Hypothalamus (tissue), 51 donors: ENCODE measurements at regions not wholly inside any gene's neighbourhood (a gene's known extent, or its start where the extent isn't known, plus 50 kb on each side); places are given as distances from the start of the nearest gene placed in this dataset.

ENCODE experiments used
- DNase-seq, 51 donors: peaks; one replicate each; lab custom pipeline; 2025; lab: John Stamatoyannopoulos, UW

DNA sequence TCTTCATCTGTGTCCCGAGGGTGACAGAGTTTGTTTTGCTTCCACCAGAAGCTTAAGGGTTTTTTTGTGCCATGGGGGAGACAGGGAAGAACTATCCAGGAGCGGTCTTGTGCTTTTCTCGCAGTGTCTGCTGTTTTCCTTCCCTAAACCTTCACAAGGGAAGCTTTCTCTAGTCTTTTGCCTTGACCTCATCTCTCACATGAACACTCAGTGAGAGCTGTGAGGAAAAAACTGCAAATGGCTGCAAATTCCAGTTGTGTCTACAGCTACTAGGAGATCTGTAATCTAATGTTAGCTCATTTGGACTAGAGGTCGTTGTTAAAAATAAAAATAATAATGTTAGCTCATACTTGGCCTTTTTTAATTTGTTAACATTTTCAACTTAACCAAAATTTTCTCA is 264.7 kb upstream of the SESN3 start:
- DNase-seq, result no peak

DNA sequence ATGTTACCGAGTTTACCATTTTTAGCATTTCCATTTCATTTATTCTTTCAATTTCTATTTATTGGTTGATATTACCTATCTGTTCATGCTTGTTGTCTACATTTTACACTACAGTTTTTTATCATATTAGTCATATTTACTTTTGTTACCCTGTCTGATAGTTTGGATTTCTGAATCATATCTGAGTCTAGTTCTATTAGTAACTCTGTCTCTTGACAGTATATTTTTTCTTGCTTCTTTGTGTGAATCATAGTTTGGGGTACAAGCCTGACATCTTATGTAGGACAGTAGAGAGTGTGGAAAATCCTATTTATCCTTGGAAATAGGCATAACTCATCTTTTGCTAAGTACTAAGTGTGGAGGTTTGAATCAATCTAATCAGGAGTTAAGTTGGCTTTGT is 263.9 kb upstream of the SESN3 start:
- DNase-seq, result no peak

DNA sequence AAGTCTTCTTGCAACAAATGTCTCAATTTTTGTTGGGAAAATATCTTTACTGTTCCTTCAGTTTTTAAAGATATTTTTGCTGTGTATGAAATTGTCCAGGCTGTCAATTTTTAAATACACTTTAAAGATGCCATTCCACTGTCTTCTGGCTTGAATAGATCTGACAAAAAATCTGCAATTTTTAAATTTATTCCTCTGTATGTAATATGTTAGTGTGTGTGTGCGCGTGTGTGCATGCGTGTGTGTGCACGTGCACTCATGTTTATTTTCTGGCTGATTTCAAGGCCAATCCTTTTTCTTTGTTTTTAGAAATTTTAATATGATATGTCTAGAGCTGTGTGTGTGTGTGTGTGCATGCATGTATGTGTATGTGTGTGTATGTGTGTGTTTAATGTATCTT is 263.2 kb upstream of the SESN3 start:
- DNase-seq, result no peak

DNA sequence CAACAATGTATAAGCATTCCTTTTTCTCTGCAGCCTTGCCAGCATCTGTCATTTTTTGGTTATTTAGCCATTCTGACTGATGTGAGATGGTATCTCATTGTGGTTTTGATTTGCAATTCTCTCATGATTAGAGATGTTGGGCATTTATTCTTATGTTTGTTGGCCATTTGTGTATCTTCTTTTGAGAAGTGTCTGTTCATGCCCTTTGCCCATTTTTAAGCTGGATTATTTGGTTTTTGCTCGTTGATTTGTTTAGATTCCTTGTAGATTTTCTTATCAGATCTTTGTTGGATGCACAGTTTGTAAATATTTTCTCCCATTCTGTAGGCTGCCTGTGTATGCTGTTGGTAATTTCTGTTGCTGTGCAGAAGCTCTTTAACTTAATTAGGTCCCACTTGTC is 259.6 kb upstream of the SESN3 start:
- no peak for DNase-seq

DNA sequence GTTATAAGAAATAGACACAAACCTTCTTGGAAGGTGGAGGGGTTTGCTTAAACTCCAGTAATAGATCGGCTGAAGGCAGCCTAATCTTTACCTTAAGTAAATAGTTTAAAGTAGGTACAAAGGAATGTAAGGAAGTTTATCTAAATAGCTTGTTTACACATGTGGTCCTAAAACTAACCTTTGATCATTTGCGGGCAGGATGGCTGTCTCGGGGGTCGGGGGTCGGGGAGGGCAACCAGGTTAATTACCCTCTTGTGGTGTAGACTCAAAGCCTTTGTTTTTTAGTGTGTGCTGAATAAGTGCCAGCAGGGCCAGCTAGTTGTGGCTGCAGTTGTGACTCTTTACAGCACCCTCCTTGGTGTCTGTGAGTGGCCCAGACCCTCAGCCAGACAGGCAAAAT is 256.9 kb upstream of the SESN3 start:
- DNase-seq, result no peak

DNA sequence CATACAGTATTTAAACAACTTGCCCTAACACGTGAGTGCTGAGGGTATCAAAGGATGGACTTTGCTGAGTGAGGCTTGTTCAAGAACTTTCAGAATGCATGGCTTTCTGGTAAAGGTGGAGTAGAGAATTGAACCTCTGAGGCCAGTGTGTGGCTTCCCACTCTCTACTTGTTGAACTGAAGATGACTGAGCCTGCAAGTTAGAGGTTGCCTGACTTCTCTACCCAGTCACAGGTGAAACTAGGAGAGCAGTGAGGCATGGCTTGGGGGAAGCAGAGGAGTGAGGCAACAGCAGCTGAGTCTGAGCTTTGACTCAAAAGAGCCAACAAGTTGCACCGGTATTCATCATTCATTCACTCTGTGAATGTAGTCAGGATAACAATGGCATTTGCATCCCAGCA is 256.4 kb upstream of the SESN3 start:
- no peak for DNase-seq

DNA sequence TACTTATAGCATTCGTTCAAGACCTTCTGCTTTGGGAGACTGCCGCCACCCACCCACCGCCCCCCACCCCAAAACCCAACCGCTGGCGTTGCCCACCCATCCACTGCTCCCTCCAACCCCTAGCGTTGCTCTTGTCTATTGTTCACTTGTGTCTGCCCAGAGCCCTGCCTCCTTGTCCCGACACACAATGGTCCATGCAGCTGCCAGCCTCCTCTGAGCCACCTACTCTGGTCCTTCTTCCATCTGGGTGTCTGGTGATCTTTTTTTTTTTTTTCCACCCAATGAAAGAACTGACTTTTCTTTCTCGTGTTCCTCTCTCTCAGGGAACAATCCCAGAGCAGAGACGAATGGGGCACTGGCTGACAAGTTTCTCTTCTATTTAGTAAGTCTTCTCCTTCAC is 256.0 kb upstream of the SESN3 start:
- peak in 10 of 51 donors; percentile 1 to 27 (median 7) for DNase-seq

DNA sequence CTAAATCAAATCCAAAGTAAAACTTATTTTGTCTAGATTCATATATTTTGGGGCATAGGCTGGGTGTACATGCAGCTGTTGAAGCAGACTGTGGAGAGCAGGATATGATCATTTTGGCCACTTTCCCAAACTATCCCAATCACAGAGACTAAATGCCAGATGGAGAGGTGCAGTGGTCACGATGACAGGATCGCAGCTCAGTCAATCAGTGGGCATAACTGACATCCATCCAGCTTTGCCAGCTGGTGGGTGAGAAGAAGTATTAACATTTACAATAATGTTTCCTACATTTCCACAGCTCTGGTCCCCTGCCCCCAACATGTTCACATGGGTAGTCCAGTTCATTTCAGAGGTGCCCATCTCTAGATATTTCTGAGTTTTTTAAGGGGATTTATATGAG is 255.5 kb upstream of the SESN3 start:
- peak in 1 of 51 donors; percentile 12 for DNase-seq

DNA sequence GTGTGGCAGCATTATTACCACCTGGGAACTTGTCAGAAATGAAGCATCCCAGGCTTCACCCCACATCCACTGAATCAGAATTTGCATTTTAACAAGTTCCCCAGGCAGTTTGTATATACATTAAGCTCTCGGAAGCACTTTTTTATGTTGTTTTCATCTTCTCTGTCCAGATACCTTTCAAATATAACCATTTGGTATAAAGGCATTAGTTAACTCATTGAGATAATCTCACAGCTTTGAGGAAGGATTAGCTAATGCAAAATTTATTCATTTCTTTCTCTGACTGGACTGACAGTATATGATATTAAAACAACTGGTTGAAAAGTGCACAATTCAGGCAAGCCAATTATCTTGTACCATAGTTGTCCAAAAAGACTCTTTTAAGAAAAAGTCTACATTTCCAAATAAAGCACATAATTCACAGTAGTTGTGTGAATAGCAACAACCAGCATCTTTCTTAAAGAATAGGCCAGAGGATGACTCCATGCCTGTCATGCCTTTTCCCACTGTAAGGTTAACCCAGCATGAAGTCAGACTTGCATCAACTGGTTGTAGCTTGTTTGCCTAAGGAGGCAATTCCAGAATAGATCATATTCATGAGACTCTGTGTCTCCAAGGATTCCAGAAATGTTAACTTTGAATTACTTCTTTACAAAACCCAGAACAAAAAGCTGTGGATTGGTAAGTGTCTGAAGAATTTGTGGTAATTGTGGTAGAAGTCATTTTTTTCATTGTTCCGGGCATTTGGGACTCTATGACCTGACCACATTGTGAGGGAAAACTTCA is 254.3 kb upstream of the SESN3 start:
- no peak for DNase-seq

DNA sequence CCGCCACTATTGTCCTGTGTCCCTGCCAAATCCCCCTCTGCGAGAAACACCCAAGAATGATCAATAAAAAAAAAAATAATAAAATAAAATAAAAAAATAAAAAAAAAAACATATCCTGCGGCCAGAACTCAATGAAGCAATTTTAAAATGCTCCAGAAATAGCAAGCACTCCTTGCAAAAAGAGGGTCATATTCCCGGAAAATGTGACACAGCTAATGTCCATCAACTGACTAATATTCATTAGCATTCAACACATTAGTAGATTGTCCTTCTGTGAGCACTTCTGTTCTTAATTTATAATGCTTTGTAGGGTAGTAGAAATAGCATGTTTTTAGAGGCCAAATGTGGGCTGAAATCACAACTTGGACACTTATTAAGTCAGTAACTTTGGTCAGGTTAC is 252.3 kb upstream of the SESN3 start:
- DNase-seq, result no peak

DNA sequence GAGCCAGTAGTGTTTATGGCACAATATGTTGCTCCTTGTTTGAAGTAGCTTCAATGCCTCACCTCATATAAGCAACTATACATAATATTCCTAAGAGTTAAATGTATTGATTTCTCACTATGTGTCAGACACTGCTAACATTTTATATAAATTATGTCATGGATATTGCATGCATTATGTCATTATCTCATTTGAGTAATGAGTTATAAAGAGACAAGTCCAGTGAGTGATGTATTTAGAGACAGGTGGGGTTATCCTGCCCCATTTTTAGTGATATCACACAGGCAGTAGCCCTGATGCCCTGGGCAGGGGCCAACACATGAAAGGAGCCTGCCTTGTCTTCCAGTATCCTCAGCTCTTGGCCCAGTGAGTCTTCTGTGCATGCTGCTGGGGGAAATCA is 247.0 kb upstream of the SESN3 start:
- DNase-seq, result no peak

DNA sequence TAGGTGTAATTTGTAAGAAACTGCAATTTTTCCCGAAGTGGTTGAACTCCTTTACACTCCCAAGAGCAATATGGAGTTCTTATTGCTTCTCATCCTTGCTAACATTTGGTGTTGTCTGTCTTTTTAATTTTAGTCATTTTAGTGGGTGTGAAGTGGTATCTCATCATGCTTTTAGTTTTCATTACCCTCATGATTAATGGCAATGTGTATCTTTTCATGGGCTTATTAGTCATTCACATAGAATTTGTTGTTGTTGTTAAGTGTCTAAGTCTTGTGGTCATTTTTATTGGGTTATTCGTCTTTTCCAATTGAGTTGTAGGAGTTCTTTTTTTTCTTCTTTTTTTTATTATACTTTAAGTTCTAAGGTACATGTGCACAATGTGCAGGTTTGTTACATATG is 238.3 kb upstream of the SESN3 start:
- no peak for DNase-seq

DNA sequence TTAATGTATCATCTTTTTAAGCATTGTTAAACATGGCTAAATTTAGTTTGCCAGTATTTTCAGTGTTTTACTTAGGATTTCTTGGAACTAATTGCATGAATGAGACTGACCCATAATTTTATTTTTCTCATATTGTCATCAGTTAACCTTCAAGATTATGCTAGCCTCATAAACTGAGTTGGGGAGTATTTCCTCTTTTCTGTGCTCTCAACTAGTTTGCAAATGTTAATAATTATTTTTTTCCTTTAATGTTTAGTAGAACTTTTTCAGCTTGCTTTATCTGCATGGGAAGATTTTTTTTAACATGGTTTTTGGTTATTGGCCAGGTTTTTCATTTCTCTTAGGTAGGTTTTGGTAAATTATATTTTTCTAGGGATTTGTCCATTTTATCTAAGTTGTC is 235.4 kb upstream of the SESN3 start:
- no peak for DNase-seq

DNA sequence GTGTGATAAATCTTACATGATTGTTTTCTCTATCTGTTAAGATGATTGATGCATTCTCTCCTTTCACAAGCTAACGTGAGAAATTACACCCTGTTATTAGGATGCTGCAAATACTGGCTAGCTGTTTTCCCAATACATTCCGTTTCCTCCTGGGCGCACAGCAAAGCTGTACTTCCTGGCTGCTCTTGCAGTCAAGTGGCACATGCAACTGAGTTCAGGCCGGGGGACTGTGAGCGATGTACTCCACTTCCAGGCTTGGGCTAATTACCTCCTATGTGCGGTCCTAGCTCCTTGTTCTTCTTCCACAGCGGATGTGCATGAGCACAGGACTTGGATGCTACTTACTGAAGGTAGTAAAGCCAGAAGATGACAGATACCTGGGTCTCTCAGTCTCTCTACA is 234.9 kb upstream of the SESN3 start:
- DNase-seq, result no peak

DNA sequence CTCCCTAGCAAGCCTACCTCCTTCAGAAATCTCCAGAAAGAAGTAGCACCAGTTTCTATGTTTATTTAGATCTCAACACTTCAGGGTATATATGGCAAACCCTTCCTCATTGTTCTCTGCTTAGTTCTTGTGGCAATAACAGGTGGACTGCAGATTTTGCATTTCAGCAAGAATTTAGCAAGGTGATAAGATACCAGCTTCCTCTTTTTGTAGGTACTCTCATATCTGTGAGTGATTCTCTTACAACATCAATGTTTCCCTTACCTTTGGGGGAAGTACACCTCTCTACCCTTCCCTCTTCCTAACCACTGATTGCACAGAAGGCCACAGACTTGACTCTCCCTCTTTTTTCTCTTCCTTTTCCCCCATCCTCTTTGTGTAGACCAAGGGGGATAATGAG is 230.9 kb upstream of the SESN3 start:
- no peak for DNase-seq

DNA sequence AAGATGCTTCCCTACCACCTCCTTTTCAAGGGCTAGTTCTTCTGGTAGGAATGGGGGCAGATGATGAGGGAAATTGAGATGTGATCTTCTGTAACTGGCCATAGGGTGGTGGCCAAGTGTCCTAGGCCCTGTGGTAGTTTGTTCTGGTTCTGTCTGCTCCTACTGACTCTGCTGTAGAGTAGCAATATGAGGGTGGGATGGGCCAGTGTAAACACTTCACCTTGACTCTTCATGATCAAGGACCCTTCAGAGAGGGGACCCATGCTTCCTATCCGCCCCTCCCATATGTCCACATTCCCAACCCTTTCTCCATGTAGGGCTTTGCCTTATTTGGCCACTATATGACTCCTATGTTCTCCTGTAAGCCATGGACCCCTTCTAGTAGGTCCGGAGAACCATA is 230.3 kb upstream of the SESN3 start:
- no peak for DNase-seq

DNA sequence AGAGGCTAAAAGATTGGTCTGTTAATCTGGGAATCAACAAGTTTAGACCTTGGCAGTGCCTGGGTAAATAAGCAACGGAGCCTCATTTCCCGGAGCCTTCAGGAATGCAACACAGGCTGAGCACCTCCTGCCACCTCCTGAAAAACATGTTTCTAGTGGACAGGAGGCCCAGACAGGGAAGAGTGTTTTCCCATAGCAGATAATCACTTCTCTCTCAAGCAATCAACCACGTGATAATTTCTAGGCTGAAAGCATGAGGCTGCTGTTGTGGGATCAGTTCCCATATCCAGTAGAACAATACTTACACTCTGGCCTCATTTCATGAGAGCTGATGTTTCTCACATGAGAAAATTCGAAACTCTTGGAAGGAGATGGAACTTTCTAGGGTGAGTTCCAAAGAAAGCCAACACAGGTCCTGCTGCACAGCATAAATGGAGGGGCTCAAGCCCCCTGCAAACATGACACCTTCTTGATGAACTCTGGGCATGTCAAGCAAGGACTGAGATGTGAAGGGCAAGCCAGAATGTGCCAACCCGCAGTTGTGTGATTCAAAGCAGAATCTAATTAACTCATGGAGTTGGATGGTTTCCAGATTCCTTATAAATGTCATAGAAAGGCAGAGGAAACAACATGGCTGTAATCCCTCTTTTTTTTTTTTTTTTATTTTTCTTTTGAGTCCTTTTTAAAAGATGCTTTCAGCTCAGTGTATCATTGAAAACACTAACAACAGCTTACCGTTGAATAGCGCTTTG is 228.5 kb upstream of the SESN3 start:
- DNase-seq, result peak in 2 of 51 donors; percentile 2 to 7

DNA sequence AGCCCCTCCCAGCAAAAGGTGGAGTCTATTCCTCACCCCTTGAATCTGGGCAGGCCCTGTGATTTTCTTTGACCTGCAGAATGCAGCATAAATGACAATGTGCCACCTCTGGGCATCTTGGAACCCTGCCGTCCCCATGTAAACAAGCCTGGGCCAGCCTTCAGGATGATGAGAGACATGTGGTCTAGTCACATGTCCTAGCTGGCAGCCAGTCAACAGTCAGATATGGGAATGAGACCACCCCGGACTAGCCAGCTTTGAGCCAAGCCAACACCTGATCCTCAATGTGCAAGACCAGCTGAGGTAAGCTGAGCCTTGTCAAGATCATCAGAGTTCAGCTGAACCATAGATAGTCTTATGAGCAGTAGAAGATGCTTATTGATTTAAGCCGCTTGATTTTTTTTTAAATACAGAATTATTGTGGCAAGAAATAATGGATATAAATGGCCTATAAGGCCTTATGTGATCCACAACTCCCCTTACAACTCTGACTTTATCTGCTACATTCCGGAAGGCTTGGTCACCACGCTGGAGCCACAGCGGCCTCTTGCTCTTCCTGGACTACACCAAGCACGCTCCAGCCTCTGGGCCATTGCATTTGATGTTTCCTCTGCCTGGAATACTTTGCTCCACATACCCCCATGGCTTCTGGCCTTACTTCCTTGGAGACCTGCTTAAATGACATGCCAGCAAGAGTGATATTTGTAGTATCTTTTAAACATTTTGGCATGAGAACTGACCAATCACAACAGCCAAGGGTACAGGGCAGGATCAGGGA is 225.9 kb upstream of the SESN3 start:
- no peak for DNase-seq

DNA sequence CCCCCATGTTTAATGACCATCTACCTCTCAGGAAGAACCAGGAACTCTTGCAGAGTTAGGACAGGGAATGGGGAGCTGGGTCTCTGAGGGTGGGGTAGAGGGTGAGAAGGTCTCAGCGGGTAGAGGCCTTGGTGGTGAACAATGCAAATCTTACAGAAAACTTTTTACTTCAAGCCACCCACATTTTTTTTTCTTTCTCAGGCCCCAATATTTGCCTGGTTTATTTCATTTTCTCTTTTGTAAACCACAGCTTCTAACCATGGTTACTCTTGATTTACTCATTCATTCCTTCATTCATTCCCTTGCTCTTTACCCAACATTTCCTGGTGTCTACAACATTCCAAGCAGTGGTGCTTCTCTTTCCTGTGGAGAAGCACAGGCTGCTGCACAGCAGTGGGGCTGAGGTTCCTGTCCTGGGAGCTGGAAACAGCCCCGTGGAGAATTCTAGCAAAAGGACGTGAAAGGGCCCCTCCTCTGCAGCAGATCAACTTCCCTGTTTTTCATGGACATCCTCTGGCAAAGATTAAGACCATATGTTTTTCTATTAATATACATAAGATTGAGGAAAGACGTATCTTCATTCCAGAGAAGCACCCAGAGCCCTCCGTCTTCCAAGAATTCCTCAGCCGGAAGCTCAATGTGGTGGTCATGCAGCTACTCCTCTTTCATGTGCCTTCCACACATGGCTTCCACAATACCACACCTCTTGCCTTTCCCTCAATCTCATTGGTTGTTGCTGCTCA is 224.4 kb upstream of the SESN3 start:
- no peak for DNase-seq

DNA sequence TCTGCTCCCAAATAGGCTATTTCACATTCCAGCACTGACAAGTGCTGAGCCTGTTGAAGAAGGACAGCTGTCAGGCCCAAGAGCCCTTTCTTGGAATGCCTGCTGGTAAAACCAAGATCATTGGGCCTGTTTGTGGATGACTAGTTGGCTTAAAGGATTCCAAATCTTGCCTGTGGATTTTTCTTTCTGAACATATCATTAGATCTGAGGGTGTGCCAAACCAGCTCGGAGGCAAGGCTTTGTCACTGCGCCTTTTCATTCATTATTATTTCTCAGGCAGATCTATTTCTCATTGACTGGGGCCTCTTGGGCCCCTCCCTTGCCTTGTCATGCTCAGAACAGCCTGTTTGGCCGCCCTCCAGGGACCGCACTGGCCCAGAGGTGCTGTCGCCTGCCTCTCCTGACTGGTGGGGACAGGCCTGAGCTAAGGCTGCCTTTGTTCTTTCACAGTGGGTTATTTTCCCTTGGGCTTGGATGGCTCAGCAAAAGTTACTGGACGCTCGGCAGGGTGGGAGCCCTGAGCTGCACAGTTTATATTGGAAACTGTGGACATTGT is 222.7 kb upstream of the SESN3 start:
- peak in 40 of 51 donors; percentile 4 to 85 (median 48) for DNase-seq

DNA sequence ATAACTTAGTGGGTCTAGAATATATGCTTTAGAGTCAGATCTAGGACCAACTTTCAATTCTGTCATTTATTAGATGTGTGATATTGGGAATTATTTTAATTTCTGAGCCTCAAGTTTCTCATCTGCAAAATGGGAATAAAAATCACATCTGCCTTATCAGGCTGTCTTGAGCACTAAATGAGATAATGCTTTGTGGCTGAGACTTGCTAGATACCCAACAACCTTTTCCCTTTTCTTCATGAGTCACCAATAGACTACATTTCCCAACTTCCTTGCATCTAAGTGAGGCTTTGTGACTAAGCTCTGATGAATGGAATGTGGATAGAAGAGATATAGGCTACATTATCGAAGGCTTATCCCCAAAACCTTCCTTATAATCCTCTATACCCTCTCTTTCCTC is 220.7 kb upstream of the SESN3 start:
- no peak for DNase-seq
